Myocyte (in vitro differentiated cells): ENCODE measurements at regions not wholly inside any gene's neighbourhood (a gene's known extent, or its start where the extent isn't known, plus 50 kb on each side); places are given as distances from the start of the nearest gene placed in this dataset.
"Not testable (repeated sequence)": the region's sequence is repeated elsewhere in the genome, so short reads cannot be mapped to it uniquely, and the experiment has no call there.

Experiments used
- DNase-seq: peaks from one replicate; pipeline ENCODE4 v3.0.0-alpha.2; 2012; ENCODE audit warnings: low read depth

GRCh38 chr2:58601017-58601416 is 359.9 kb upstream of the FANCL start:
- no peak for DNase-seq

GRCh38 chr2:58598171-58598570 is 357.0 kb upstream of the FANCL start:
- DNase-seq: no peak

- DNase-seq: no peak
These were observed 354.6 kb upstream of the FANCL start for GRCh38 chr2:58595714-58596113.

GRCh38 chr2:58594762-58595161 is 353.6 kb upstream of the FANCL start:
- DNase-seq: no peak

GRCh38 chr2:58594175-58594574 is 353.1 kb upstream of the FANCL start:
- DNase-seq: peak; percentile 10

- DNase-seq: not testable (repeated sequence)
These were observed 345.1 kb upstream of the FANCL start for GRCh38 chr2:58586178-58586577.

GRCh38 chr2:58585233-58585632 is 344.1 kb upstream of the FANCL start:
- DNase-seq: no peak

- no peak for DNase-seq
These were observed 343.5 kb upstream of the FANCL start for GRCh38 chr2:58584606-58585118.

GRCh38 chr2:58578276-58578675 is 337.2 kb upstream of the FANCL start:
- no peak for DNase-seq

- DNase-seq: no peak
These were observed 333.7 kb upstream of the FANCL start for GRCh38 chr2:58574873-58575272.

GRCh38 chr2:58572731-58573130 is 331.6 kb upstream of the FANCL start:
- no peak for DNase-seq

GRCh38 chr2:58571181-58571852 is 330.2 kb upstream of the FANCL start:
- peak; percentile 78 for DNase-seq

GRCh38 chr2:58569475-58570185 is 328.5 kb upstream of the FANCL start:
- DNase-seq: no peak

- no peak for DNase-seq
These were observed 327.8 kb upstream of the FANCL start for GRCh38 chr2:58568901-58569300.

GRCh38 chr2:58562276-58562675 is 321.2 kb upstream of the FANCL start:
- DNase-seq: peak; percentile 27

GRCh38 chr2:58560531-58560930 is 319.4 kb upstream of the FANCL start:
- DNase-seq: no peak

GRCh38 chr2:58558881-58559280 is 317.8 kb upstream of the FANCL start:
- DNase-seq: no peak

GRCh38 chr2:58557176-58557575 is 316.1 kb upstream of the FANCL start:
- DNase-seq: no peak

- DNase-seq: no peak
These were observed 312.8 kb upstream of the FANCL start for GRCh38 chr2:58553937-58554336.

- no peak for DNase-seq
These were observed 312.4 kb upstream of the FANCL start for GRCh38 chr2:58553522-58553921.

GRCh38 chr2:58545300-58546280 is 304.5 kb upstream of the FANCL start:
- DNase-seq: no peak

GRCh38 chr2:58543442-58543841 is 302.3 kb upstream of the FANCL start:
- DNase-seq: no peak
